ENCODE measurements at regions not wholly inside any gene's neighbourhood (a gene's known extent, or its start where the extent isn't known, plus 50 kb on each side); places are given as distances from the start of the nearest gene placed in this dataset.

DNA sequence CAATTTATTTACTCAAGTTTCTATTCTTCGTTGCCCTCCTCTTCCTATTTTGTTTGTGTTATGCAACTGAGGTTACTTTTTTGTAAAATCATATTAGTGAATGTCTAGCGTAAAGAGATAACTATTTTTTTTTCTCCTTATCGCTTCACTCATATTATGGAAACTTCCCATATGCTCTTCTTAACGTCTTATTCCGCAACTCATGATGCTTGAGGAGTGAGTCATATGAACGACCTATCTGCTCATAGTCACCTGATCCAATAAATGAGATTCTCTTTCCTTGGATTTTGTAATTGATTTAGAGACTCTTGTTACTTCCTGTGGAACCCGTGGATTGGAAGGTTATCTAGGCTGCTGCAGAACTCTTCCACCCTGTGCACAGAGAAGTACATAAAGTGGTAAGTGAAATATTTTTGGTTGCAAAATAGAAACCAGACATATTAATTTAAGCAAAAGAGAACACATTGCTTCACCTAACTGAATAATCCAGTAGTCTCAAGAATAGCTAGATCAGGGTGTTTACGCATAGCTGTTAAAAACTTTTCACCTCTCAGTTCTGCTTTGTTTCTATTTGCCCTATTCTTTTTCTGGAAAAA is 719.3 kb upstream of the SGO1 start:
- TF ChIP-seq, protein P1, sequence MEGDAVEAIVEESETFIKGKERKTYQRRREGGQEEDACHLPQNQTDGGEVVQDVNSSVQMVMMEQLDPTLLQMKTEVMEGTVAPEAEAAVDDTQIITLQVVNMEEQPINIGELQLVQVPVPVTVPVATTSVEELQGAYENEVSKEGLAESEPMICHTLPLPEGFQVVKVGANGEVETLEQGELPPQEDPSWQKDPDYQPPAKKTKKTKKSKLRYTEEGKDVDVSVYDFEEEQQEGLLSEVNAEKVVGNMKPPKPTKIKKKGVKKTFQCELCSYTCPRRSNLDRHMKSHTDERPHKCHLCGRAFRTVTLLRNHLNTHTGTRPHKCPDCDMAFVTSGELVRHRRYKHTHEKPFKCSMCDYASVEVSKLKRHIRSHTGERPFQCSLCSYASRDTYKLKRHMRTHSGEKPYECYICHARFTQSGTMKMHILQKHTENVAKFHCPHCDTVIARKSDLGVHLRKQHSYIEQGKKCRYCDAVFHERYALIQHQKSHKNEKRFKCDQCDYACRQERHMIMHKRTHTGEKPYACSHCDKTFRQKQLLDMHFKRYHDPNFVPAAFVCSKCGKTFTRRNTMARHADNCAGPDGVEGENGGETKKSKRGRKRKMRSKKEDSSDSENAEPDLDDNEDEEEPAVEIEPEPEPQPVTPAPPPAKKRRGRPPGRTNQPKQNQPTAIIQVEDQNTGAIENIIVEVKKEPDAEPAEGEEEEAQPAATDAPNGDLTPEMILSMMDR (IDR thresholded peaks at IDR 0.05), result no peak
- TF ChIP-seq EP300 (IDR thresholded peaks at IDR 0.05) (no peak), POLR2AphosphoS5 (IDR thresholded peaks at IDR 0.05) (no peak), POLR2A (IDR thresholded peaks at IDR 0.05) (no peak)
